OCI-LY7 (cell line): ENCODE measurements at regions not wholly inside any gene's neighbourhood (a gene's known extent, or its start where the extent isn't known, plus 50 kb on each side); places are given as distances from the start of the nearest gene placed in this dataset.

Experiments
- CTCF ChIP-seq: fragments of 200-600 bp; sonication (generic); conservative IDR thresholded peaks from 2 replicates; pipeline ENCODE4 v1.5.1; 2014; ENCODE audit warnings: mild to moderate bottlenecking, antibody characterized with exemption, low read length, moderate library complexity, mixed read lengths
- EZH2phosphoT487 ChIP-seq: fragments of 200-600 bp; sonication (generic); IDR thresholded peaks from 2 replicates; pipeline ENCODE4 v1.6.1; 2018; ENCODE audit warnings: low read depth, borderline replicate concordance, mild to moderate bottlenecking, mixed run types, antibody characterized with exemption, low read length, moderate library complexity, mixed read lengths

- TF ChIP-seq CTCF (no peak), EZH2phosphoT487 (no peak)
Observed at GRCh38 chr4:188649635-188650034, 510.4 kb downstream of the TRIML1 start.
